KBM-7 (cell line): ENCODE measurements at regions not wholly inside any gene's neighbourhood (a gene's known extent, or its start where the extent isn't known, plus 50 kb on each side); places are given as distances from the start of the nearest gene placed in this dataset.

ENCODE experiments used
- DNase-seq: peaks from one replicate; pipeline ENCODE4 v3.0.0-alpha.2; 2015
- in situ Hi-C: fragments of 300-500 bp; cut with MboI; formaldehyde crosslinking; loops from 2 replicates; pipeline ENCODE4 v1.14.3; 2020; ENCODE audit warnings: low sequenced_read_pairs, low pct_unique_long_range_greater_than_20kb, mixed read lengths

DNA sequence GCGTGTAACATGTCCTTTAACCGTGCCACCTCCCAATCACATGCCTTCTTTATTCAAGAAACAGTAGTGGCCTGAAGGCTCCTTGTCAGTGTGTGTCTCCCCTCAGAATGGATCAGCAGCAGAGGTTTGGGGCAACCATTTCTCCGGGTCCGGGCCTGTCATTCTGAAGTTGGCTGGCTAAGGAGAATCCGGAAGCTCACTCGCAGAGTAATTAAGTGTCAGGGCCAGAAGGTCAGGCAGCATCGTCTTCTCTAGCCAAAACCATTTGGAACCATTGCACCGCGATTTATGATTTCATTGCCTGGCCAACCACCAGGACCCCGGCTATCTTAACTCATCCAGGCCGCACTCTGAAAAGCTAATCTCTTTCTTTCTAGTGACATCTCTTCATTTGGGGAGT lies 550.8 kb downstream of the EFNB2 start:
- in situ Hi-C loops: no loop called here
- DNase-seq: no peak

GRCh38 chr13:105984236-105984635 lies 551.2 kb downstream of the EFNB2 start:
- DNase-seq: no peak
- in situ Hi-C loops: no loop called here

DNA sequence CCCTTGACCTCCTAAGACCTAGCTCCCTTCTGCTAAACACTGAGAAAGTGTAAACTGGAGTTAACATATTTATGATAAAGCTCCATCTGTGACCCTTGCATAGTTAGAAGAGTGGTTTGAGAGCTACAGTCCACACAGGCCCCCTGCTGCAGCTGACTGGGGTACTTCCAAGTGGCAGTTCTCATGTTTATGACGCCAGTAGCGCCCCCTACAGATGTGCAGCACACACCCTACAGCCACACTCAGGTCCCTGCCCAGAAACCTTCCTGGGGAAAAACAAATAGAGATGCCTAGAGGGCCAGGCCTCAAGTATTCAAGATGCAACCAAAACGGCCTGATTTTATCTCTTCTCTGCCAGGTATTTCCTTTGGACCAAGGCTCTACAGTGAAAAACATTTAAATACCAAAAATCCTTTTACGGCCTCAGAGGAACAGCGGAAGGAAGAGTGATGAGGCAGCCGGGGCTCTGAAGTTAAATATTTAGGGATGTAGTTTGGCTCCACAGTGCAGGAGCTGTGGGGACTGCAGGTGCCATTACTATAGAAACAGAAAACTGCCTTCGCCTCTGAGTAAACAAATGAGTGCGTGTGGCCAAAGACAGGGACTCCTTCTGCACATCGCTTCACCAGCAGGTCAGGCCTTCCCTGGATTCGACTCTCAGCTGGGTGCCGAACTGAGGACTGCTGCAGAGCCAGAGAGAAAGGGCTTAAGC lies 553.1 kb downstream of the EFNB2 start:
- no peak for DNase-seq
- in situ Hi-C loops: no loop called here

DNA sequence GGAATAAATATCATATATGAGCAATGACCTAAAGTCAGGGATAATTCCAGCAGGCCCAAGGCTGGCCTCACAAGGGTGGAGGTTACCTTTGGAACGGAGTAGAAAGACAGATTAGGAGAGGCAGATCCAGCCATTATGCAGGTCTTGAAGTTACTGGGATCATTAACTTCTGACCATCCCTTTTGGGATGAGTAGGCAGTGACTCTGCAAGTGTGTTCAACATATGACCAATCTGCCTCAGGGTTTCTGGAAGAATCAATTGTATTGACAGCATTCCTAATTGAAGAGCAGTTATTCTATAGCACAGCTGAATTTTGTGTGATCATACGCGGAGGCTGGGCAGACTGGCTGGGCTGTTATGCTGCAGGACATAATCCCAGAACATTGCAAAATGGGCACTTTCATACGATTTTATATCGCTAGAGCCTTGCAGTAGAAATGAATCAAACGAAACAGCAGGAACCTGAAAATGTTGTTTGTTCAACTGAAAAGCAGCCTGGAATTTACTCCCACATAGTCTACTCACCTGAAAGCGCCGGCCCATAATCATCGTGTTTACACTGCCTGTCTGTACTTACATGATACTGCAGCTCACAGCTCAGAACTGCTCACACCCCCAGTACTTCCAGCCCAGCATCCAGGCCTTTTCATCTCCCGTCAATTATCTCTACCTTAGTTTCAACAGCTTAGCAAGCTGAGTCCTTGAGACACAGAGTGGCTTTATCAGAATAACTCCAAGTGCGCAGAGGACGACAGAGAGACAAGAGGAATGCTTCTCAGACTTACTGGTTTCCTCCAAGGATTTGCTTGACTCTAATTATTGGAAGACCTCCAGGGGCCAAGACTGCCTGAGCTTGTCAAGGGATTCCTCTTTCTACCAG lies 556.1 kb downstream of the EFNB2 start:
- in situ Hi-C loops: no loop called here
- DNase-seq: no peak

GRCh38 chr13:105974380-105974779 lies 561.1 kb downstream of the EFNB2 start:
- DNase-seq: no peak
- in situ Hi-C loops: no loop called here

DNA sequence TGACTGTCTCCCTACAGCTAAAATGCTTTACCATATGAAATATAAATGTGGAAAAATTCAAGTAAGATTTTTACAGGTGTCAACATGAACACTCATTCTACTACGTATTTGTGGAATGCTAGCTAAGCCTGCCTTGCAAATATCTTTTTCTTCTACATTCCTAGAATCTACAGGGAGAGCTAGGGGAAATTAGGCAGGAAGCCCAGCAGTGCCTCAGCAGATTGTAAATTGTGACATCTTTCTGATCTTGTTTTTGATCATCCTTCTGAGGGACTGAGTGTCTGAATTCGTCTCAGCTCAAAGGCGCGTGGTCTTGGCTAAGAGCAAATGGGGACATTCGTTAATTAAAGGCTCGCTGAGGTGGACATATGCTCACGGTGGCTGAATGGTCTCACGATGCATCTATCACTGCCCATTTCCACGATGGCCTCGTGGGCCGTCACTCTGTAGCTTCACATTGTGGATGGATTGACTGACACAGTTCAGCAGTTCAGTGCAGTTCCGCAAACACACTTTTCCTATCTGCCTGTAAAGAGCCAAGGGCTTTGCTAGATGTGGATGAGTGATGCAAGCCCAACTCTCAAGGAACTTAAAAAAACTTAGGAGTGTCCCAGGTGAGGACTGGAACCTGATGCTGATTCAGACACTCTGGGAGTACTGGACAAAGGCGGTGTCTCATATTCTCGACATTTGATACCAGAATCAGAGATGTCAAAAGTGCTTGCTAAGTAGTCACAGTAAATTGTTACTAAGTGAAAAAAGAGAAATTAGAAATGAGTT lies 562.5 kb downstream of the EFNB2 start:
- DNase-seq: no peak
- in situ Hi-C loops: no loop called here

DNA sequence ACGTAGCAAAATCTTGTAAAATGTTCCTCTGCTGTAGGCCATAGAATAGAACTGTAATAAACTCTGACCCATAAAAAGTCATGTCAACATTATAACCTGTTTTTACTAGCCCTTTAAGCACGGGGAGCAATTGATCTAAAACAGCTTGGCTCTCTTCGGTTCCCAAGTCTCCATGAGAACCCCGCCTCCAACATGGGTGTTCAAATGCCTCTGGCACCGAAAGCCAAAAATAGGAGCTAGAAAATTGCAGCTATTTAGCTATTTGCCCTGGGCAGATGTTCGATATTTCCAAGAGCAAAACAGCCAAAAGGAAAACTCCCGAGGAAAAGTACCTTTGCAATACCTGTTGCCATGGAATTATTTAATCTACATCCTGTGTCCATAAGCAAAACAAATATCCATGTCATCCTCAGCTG lies 563.1 kb downstream of the EFNB2 start:
- in situ Hi-C loops: no loop called here
- DNase-seq: no peak

DNA sequence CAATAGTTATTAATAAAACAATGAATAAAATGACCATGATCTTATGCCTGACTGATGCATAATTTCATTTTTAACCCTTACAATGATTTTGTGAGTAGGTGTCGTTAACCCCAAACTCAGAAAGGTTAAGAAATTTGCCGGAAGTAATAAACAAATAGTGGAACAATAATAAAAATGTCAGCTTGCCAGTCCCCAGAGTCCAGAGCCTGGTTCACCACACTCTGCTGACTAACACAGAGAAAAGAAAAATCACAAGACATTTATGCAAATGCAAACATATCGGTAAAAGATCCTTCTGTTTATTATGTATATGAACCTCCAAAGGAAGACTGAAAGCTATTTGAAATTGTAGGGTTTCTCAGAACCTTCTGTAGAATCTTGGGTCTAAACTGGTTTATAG lies 563.7 kb downstream of the EFNB2 start:
- in situ Hi-C loops: no loop called here
- DNase-seq: no peak

DNA sequence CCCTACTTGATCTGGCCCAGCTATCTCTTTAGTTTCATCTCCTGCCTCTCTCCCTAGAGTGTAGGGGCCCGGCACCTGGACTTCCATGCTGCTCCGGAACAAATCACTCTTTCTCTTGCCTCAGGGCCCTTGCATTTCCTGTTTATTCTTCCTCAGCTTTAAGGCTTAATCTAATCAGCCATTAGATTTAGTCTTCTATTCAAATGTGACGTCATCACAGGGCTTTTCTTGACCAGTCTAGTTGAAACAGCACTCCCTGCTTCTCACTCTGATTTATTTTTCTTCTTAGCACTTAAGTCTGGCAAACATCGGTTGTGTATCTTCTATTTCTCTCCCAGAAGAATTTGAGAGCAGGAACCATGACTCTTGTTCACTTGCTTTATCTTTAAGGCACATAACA lies 564.1 kb downstream of the EFNB2 start:
- DNase-seq: no peak
- in situ Hi-C loops: no loop called here

DNA sequence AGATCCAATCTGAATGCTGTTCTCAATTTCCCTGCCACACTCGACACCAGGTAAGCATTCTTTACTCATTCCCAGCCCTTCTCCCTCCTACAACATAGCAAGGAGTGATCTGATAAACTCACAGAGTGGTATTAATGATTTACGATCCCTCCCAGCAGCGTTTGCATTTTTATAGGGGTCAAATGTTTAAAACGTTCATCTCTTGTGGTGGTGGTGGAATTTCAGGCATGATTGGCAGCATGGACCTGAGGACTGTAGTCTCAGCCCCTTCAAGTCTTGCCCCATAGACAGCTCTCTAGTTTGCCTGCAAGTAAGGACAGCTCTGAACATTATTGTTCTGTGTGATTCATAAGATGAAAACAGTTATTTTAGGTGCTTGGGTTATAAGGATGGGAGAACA lies 565.7 kb downstream of the EFNB2 start:
- in situ Hi-C loops: no loop called here
- DNase-seq: no peak

GRCh38 chr13:105965910-105966309 lies 569.6 kb downstream of the EFNB2 start:
- DNase-seq: no peak
- in situ Hi-C loops: no loop called here

GRCh38 chr13:105962080-105962479 lies 573.4 kb downstream of the EFNB2 start:
- no peak for DNase-seq
- in situ Hi-C loops: no loop called here

DNA sequence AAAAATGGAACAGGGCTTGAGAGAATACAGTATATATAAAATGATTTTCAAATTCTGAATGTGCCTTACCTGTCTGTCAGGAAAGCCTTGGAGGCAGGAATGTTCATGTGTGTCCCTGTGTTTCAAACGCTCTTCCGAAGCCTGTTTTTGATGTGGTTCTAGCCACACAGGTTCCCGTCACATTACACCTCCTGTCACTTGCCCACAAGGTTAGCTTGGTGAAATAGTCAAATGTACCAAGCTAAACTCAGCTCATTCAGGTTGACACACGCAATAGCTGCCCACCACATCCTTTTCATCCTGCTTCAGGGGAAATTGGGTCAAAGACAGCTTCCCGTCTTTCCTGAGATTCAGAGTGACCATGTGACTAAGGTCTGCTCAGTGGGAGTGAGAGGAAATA lies 574.0 kb downstream of the EFNB2 start:
- DNase-seq: no peak
- in situ Hi-C loops: no loop called here

DNA sequence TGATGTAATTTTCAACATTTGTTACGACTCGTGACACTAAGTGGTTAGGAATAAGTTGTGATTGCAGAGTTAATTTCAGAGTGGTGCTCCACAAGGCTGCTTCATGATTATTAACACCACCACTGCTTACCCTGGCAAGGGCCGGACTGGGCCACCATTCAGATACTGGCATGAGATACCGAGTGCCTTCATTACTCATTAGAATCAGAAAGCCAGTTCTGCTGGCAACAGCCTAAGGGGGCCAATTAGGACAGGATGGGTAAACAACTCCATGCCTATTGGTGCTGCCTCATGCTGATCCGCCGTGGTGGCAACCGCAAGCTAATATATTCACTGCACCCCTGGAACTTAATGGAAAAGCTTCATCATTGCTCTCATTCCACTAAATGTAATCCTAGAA lies 575.1 kb downstream of the EFNB2 start:
- in situ Hi-C loops: no loop called here
- DNase-seq: no peak

GRCh38 chr13:105959876-105960275 lies 575.6 kb downstream of the EFNB2 start:
- in situ Hi-C loops: no loop called here
- no peak for DNase-seq

DNA sequence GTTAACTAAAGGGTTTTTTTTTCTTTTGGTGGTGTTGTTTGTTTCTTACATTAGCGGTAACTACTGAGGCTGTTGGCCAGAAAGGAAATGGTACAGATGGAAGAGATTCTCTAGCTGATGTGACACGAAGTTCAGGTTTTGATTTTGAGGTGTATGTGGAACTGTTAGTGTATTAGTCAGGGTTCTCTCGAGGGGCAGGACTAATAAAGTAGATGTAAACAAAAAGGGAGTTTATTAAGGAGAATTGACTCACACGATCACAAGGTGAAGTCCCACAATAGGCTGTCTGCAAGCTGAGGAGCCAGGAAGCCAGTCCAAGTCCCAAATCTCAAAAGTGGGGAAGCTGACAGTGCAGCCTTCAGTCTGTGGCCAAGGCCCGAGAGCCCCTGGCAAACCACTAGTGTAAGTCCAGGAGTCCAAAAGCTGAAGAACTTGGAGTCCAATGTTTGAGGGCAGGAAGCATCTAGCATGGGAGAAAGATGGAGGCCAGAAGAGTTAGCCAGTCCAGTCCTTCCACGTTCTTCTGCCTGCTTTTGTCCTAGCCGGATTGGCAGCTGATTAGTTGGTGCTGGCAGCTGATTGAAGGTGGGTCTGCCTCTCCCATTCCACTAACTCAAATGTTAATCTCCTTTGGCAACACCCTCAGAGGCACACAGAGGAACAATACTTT lies 577.6 kb downstream of the EFNB2 start:
- in situ Hi-C loops: no loop called here
- DNase-seq: no peak

- in situ Hi-C loops: no loop called here
Measured at GRCh38 chr13:105956921-105957320, 578.5 kb downstream of the EFNB2 start.

GRCh38 chr13:105952973-105953290 lies 582.5 kb downstream of the EFNB2 start:
- in situ Hi-C loops: no loop called here
- no peak for DNase-seq

More at GRCh38 chr13:105956921-105957320, 578.5 kb downstream of the EFNB2 start:
- DNase-seq: no peak

DNA sequence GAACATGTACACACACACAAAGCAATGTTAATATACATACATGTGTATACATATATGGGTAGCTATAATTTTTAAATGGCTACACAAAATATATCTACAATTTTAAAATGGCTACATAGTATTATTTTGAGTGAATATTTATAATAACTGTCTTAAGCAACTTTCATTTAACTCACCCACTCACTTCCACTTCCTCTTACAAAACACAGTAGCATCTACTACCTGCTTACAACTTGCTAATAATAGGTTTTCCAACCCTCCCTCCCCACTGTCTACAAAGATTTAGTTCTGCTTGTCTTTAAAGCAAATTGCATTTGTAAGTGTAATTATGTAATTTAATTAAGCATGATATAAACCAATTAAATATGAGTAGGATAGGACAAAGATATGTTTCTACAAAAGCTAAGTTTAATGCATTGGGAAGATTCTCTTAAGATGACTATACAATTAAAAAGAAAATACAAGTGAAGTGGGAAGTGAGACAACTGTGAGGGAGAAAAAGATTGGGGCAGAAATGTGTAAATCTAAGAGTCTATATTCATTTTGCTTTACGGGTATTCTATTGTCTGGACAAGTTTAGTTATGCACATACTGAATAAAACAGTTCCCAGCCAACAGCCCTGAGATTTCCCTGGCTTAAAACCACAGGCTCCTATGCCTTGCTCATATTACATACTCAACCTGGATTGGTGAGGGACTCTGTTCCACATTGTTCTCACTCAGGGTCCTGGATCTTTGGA lies 583.1 kb downstream of the EFNB2 start:
- DNase-seq: no peak
- in situ Hi-C loops: no loop called here
